DND-41 (cell line): ENCODE measurements at regions not wholly inside any gene's neighbourhood (a gene's known extent, or its start where the extent isn't known, plus 50 kb on each side); places are given as distances from the start of the nearest gene placed in this dataset.

Source experiments
- ATAC-seq: fragments of 200-7000 bp; cut with Tn5 transposase; 3 replicates; pipeline ENCODE4 v1.9.1; 2021; ENCODE audit warnings: low read depth; ENCODE audit not compliant: insufficient read depth
- DNase-seq: peaks from one replicate; pipeline ENCODE4 v3.0.0-alpha.2; 2020
- H2AFZ ChIP-seq: 2 replicates; pipeline ENCODE4 v1.6.0; 2012; ENCODE audit warnings: low read depth, low read length
- H3K27ac ChIP-seq: 2 replicates; pipeline ENCODE4 v1.5.1; 2012; ENCODE audit warnings: low read length, inconsistent platforms
- H3K27me3 ChIP-seq: fragments of 200-600 bp; sonication (generic); 2 replicates; pipeline ENCODE4 v1.6.0; 2012; ENCODE audit warnings: low read length, mild to moderate bottlenecking, inconsistent platforms; ENCODE audit not compliant: insufficient read depth, poor library complexity
- H3K36me3 ChIP-seq: 2 replicates; pipeline ENCODE4 v1.5.1; 2012; ENCODE audit warnings: low read length, inconsistent platforms; ENCODE audit not compliant: insufficient read depth
- H3K4me1 ChIP-seq: 2 replicates; pipeline ENCODE4 v1.5.1; 2012; ENCODE audit warnings: mild to moderate bottlenecking, low read length; ENCODE audit not compliant: insufficient read depth
- H3K4me2 ChIP-seq: 2 replicates; pipeline ENCODE4 v1.6.0; 2012; ENCODE audit warnings: mild to moderate bottlenecking, moderate library complexity, low read length, inconsistent platforms; ENCODE audit not compliant: insufficient read depth
- H3K4me3 ChIP-seq, 2 experiments: fragments of 200-600 bp in 1 of 2; shearing (Covaris generic) in 1 of 2; 2 replicates each; pipeline ENCODE4 v1.5.1; 2012 to 2016; ENCODE audit warnings: inconsistent platforms in 2 of 2, low read length in 2 of 2, mild to moderate bottlenecking in 2 of 2, low read depth in 1 of 2, moderate library complexity in 1 of 2
- H3K79me2 ChIP-seq: 2 replicates; pipeline ENCODE4 v1.6.0; 2012; ENCODE audit warnings: low read length, inconsistent platforms; ENCODE audit not compliant: insufficient read depth
- H3K9ac ChIP-seq: 2 replicates; pipeline ENCODE4 v1.6.0; 2012; ENCODE audit warnings: low read depth, mild to moderate bottlenecking, inconsistent platforms, low read length, moderate library complexity
- H3K9me3 ChIP-seq: 2 replicates; pipeline ENCODE4 v1.5.1; 2012; ENCODE audit warnings: low read length, moderate library complexity, mild to moderate bottlenecking, inconsistent platforms; ENCODE audit not compliant: insufficient read depth, severe bottlenecking
- H4K20me1 ChIP-seq: 2 replicates; pipeline ENCODE4 v1.6.0; 2012; ENCODE audit warnings: low read length; ENCODE audit not compliant: insufficient read depth
- CTCF ChIP-seq: IDR thresholded peaks from 2 replicates; pipeline ENCODE4 v1.5.1; 2012; ENCODE audit warnings: borderline replicate concordance, low read length, moderate library complexity, mild to moderate bottlenecking; ENCODE audit not compliant: poor library complexity, severe bottlenecking; ENCODE audit errors: extremely low read depth
- EZH2 ChIP-seq: IDR thresholded peaks from 3 replicates; pipeline ENCODE4 v1.6.1; 2012; ENCODE audit warnings: borderline replicate concordance, low read depth, mild to moderate bottlenecking, moderate library complexity, low read length, inconsistent platforms; ENCODE audit not compliant: severe bottlenecking

GRCh38 chr13:58620176-58620575 is 988.6 kb downstream of the PCDH17 start:
- Histone ChIP-seq H3K9me3 (peaks cover 1% of the 10 kb centered on the region), H3K27ac (no peak overlapping the region), H4K20me1 (no peaks in the 10 kb centered on the region), H3K4me2 (no peak overlapping the region), H3K27me3 (no peaks in the 10 kb centered on the region), H3K9ac (no peak overlapping the region), H2AFZ (no peak overlapping the region), H3K4me3 (no peak overlapping the region), H3K4me1 (no peaks in the 10 kb centered on the region), H3K79me2 (no peaks in the 10 kb centered on the region), H3K36me3 (no peaks in the 10 kb centered on the region)
- TF ChIP-seq EZH2 = no peak
- TF ChIP-seq CTCF = no peak
- no peak for DNase-seq
- ATAC-seq = no peak

- Histone ChIP-seq H3K27me3 (no peaks in the 10 kb centered on the region), H3K4me3 (no peak overlapping the region), H3K4me1 (no peaks in the 10 kb centered on the region), H3K9ac (no peak overlapping the region), H4K20me1 (no peaks in the 10 kb centered on the region), H3K36me3 (no peaks in the 10 kb centered on the region), H3K4me2 (no peak overlapping the region), H3K79me2 (no peaks in the 10 kb centered on the region), H3K9me3 (peaks cover 6% of the 10 kb centered on the region), H3K27ac (no peak overlapping the region), H2AFZ (no peak overlapping the region)
- TF ChIP-seq EZH2 = no peak
- no peak for TF ChIP-seq CTCF
- no peak for DNase-seq
- ATAC-seq = no peak
Measured at GRCh38 chr13:58625703-58626389, 994.3 kb downstream of the PCDH17 start.

- no peak for ATAC-seq
- no peaks in the 10 kb centered on the region for H3K79me2 ChIP-seq
- no peaks in the 10 kb centered on the region for H3K27me3 ChIP-seq
- no peak overlapping the region for H3K4me3 ChIP-seq
- H3K9ac ChIP-seq = no peak overlapping the region
- H3K9me3 ChIP-seq = peaks cover 2% of the 10 kb centered on the region
- no peak overlapping the region for H3K4me2 ChIP-seq
- TF ChIP-seq CTCF (no peak), EZH2 (no peak)
- no peak overlapping the region for H2AFZ ChIP-seq
- H4K20me1 ChIP-seq = no peaks in the 10 kb centered on the region
- H3K4me1 ChIP-seq = no peaks in the 10 kb centered on the region
- DNase-seq = no peak
- no peaks in the 10 kb centered on the region for H3K36me3 ChIP-seq
- no peak overlapping the region for H3K27ac ChIP-seq
Measured at GRCh38 chr13:58630794-58631193, 999.2 kb downstream of the PCDH17 start.
